DOHH2 (cell line): ENCODE measurements at regions not wholly inside any gene's neighbourhood (a gene's known extent, or its start where the extent isn't known, plus 50 kb on each side); places are given as distances from the start of the nearest gene placed in this dataset.

ENCODE experiments used
- CTCF ChIP-seq: fragments of 200-600 bp; sonication (generic); IDR thresholded peaks from one replicate; pipeline ENCODE4 v1.5.1; 2014; ENCODE audit warnings: antibody characterized with exemption, mild to moderate bottlenecking, low read depth, low read length; ENCODE audit not compliant: poor library complexity, severe bottlenecking
- EZH2phosphoT487 ChIP-seq: fragments of 200-600 bp; sonication (generic); IDR thresholded peaks from 2 replicates; pipeline ENCODE4 v1.6.1; 2017; ENCODE audit warnings: borderline replicate concordance, mild to moderate bottlenecking, antibody characterized with exemption, low read length, moderate library complexity, mixed read lengths

DNA sequence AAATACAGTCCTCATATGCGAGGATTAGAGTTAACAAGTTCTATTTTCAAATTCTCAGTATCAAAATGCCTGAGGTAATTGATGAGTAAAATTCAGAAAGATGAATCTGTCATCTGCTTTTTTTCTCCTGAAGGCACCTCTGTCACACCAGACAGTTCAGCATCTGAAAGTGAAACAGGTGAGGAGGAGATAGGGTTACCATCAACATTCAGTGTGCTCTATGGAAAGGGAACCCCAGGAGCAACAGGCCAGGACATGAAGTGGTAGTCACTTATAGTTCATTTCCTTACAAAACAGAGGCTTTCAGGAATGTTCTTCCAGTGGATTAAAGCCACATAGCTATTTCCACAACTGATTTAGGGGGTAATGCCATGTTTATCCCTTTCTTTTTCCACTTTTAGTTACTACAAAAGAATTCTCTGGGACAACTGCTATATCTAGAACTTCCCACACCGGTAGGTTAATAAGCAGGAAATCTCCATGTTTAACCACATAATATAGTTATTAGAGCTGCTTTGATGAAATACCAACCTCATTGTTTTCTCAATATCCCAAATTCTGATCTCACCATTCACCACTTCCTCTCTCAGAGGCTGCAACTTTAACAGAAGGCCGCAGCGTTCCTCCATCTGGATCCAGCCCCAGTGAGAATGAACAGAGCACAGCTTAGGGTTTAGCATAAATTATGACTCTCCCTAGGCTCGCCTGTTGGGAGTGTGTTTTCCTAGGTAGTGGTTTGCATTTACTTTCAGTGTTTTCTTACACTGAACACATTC, 177.0 kb upstream of the CNTN1 start:
- no peak for TF ChIP-seq CTCF
- TF ChIP-seq EZH2phosphoT487, result no peak
